ENCODE measurements at regions not wholly inside any gene's neighbourhood (a gene's known extent, or its start where the extent isn't known, plus 50 kb on each side); places are given as distances from the start of the nearest gene placed in this dataset.
"Not testable (repeated sequence)": the region's sequence is repeated elsewhere in the genome, so short reads cannot be mapped to it uniquely, and the experiment has no call there.

- no peak for DNase-seq
Measured at GRCh38 chrX:9271789-9272525, 192.9 kb upstream of the TBL1X start.

GRCh38 chrX:9273744-9274143 is 191.1 kb upstream of the TBL1X start:
- DNase-seq = no peak

- no peak for DNase-seq
Measured at GRCh38 chrX:9278475-9279233, 186.2 kb upstream of the TBL1X start.

DNA sequence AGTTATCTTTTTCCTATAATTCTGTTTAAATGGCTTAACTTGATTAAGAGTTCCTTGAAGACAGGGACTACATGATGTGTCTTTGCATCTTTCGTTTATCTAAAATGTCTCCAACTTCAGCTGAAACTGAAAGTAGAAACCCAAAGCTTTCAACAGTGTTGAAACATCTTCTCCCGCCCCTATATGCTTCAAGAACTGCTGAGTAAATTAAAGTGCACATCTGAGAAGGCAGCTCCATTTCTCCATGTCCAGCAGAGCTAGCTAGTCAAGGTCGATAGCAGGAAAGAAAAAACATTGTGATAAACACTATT is 185.7 kb upstream of the TBL1X start:
- DNase-seq = peak; percentile 38

GRCh38 chrX:9280831-9281230 is 184.0 kb upstream of the TBL1X start:
- no peak for DNase-seq

- DNase-seq = no peak
Measured at GRCh38 chrX:9282325-9282724, 182.5 kb upstream of the TBL1X start.

GRCh38 chrX:9285342-9285771 is 179.5 kb upstream of the TBL1X start:
- DNase-seq = peak; percentile 74

GRCh38 chrX:9286234-9286633 is 178.6 kb upstream of the TBL1X start:
- DNase-seq = no peak

DNA sequence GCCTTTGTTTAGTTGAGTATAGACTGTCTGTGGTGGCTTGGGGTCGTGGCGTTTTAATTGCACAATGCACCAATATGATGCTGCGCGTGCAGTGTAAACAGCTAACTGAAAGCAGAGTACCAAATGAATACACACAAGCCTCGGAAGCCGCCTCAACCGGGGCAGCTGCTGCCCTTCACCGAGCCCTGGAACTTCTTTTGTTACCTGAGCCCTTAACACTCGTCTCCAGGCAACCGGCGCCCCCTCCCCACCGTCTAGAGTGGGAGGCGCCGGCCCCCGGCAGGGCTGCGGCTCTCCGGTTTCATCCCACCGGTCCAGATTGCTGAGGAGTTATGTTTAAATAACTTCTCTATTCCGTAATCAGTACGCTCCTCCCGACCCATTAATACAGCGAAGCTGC is 173.2 kb upstream of the TBL1X start:
- no peak for DNase-seq

GRCh38 chrX:9293051-9293496 is 171.8 kb upstream of the TBL1X start:
- DNase-seq = no peak

DNA sequence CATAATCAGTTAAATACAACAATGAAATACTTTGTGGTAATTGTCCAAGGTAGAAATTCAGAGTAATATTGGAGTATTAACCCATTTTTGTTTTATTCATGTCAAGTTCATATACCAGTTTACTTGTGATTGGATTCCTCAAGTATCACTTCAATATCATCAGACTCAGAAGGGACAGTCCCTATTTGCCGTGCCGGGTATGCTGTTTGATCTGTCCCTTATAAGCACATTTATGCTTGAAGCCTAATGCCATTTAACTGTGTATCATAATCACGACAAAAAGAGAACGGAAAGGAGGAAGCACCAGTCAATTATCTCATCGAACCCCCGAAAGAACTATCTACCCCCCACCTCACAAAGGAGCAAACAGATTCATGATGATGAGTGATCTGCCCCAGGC is 171.0 kb upstream of the TBL1X start:
- no peak for DNase-seq

DNA sequence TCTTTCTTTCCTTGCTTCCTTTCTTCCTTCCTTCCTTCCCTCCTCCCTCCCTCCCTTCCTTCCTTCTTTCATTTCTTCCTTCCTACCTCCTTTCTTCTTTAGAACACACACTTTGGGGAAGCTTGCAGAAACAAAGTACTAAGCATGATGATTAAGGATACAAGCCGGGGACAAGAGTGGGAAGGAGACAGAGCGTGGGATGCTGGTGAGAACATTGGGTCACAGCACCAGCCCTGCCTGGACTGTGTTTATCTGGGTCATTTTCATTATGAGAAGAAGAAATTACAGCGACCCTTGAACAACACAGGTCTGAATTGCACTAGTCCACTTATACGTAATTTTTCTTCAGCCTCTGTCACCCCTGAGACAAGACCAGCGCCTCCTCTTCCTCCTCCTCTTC is 169.3 kb upstream of the TBL1X start:
- DNase-seq = no peak

- no peak for DNase-seq
Measured at GRCh38 chrX:9298221-9298620, 166.6 kb upstream of the TBL1X start.

- DNase-seq = not testable (repeated sequence)
Measured at GRCh38 chrX:9299681-9300080, 165.2 kb upstream of the TBL1X start.

- no peak for DNase-seq
Measured at GRCh38 chrX:9301836-9302235, 163.0 kb upstream of the TBL1X start.

GRCh38 chrX:9302381-9302780 is 162.5 kb upstream of the TBL1X start:
- DNase-seq = no peak

DNA sequence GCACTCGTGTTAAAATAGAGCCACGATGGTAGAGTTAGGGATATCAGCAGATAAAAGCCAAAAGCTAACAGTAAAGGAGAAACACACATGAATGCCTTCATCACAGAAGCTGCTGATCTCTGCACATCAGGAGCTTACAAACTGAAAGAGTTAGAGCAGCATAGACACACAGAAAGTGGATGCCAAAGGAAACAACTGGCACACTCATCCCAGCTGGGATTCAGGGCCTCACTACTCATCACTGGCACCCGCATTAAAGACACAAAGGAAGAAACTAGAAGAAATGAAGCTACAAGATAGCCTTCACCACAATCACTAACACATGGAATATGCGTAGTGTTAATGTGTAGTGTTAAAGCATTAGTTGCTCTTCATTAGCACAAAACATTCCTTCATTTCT is 156.4 kb upstream of the TBL1X start:
- no peak for DNase-seq

DNA sequence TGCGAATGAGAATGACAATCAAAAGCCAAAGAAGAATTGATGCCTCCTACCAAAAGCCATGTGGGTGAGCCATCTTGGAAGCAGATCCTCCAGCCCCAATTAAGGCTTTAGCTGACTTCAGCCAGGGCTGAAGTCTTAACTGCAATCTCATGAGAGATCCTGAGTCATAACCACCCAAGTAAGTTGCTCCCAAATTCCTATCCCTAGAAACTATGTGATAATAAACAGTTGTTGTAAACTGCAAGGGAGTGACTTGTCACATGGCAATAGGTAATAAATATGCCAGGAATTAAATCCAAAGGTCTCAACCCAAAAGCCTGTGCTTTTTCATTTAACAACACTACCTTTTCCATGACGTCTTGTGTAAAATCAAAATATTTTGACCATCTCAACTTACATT is 154.2 kb upstream of the TBL1X start:
- DNase-seq = no peak

- no peak for DNase-seq
Measured at GRCh38 chrX:9311421-9312160, 153.3 kb upstream of the TBL1X start.

DNA sequence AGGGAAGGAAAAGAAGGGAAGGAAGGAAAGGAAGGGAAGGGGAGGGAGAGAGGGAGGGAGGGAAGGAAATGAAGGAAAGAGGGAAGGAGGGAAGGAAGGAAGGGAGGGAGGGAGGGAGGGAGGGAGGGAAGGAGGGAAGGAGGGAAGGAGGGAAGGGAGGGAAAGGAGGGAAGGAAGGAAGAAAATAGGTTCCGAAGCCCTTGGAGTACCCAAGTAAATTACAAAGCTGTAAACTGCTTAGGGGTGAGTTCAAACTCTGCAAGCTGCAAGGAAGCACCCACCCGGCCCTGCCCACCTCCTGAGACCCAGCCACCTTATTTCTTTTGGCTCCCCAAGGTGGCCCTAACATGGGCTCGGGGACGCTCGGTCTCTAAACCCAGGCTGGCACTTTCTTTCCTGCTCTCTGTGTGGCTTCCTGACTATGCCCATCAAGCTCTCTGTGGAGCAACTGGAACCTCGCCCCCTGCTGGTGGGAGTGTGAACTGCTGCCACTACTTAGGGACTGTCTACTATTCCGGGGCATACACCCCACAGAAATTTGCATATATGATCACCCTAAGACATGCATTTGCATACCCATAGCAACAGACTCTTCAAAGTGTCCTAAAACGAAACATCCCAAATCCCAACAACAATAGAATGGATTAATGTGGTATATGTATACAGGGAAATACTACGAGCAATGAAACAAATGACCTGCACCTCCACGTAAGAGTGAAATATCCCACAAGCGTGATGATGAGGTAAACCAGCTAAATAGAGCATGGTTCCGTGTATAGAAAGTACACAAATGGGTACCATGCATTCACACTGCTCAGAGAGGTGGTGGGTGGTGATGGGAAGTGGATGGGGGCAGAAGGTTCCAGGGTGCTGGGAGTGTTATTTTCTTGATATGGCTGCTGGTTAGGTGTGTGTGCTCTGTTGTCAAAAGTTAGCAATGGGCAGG is 151.7 kb upstream of the TBL1X start:
- DNase-seq = peak; percentile 80

- DNase-seq = no peak
Measured at GRCh38 chrX:9315086-9315485, 149.8 kb upstream of the TBL1X start.

DNA sequence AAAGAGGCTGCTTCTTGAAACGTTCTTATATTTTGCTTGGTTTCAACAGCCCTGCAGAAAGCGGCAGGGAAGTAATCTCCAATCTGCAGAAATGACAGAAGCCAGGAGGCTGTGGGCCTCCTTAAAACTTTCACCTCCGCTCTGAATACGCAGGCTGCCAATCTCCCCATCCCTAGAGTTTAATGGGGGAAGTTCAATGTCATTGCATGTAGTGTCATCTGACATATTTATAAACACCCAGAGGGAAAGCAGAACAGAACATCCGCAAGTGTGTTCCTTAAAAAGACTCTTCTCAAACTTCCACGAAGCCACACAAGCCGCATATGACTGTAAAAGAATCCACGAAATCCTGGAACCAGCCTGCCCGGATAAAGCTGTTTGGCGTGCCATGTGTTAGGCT is 148.8 kb upstream of the TBL1X start:
- no peak for DNase-seq

GRCh38 chrX:9317176-9317575 is 147.7 kb upstream of the TBL1X start:
- no peak for DNase-seq

All from activated CD4-positive, alpha-beta T cell treated with anti-CD3 and anti-CD28 coated beads, Interleukin-10, Interleukin-2, amounts not matched to agents 100 ng/mL and 50 ng/mL, durations not matched to agents 16 hours and 8 hours (primary cell).